ENCODE measurements at regions not wholly inside any gene's neighbourhood (a gene's known extent, or its start where the extent isn't known, plus 50 kb on each side); places are given as distances from the start of the nearest gene placed in this dataset.
"Not testable (repeated sequence)": the region's sequence is repeated elsewhere in the genome, so short reads cannot be mapped to it uniquely, and the experiment has no call there.

GRCh38 chr1:118298397-118298796, 113.4 kb upstream of the SPAG17 start:
- Mint-ChIP-seq H3K27ac (no peak overlapping the region), H3K4me3 (no peak overlapping the region), H3K36me3 (no peaks in the 10 kb centered on the region), H3K4me1 (no peaks in the 10 kb centered on the region), H3K27me3 (peaks cover 0 to 6% (median 0%) of the 10 kb centered on the region in 3 donors), H3K9me3 (peaks cover 0 to 2% (median 0%) of the 10 kb centered on the region in 7 donors)
- ATAC-seq (ENCODE audit: low read depth in 2 of 2) (no peak), DNase-seq (no peak)

GRCh38 chr1:118297521-118297920, 112.5 kb upstream of the SPAG17 start:
- DNase-seq (no peak), ATAC-seq (ENCODE audit: low read depth in 2 of 2) (no peak)
- H3K4me3 Mint-ChIP-seq, result no peak overlapping the region
- peaks cover 0 to 6% (median 0%) of the 10 kb centered on the region in 3 donors for H3K27me3 Mint-ChIP-seq
- no peak overlapping the region for H3K27ac Mint-ChIP-seq
- no peaks in the 10 kb centered on the region for H3K4me1 Mint-ChIP-seq
- H3K36me3 Mint-ChIP-seq, result no peaks in the 10 kb centered on the region
- H3K9me3 Mint-ChIP-seq, result peaks cover 0 to 2% (median 0%) of the 10 kb centered on the region in 7 donors

- H3K4me1 Mint-ChIP-seq, result no peaks in the 10 kb centered on the region
- ATAC-seq (ENCODE audit: low read depth in 2 of 2) (no peak), DNase-seq (no peak)
- no peaks in the 10 kb centered on the region for H3K36me3 Mint-ChIP-seq
- no peak overlapping the region for H3K27ac Mint-ChIP-seq
- H3K27me3 Mint-ChIP-seq, result peaks cover 0 to 6% (median 0%) of the 10 kb centered on the region in 3 donors
- H3K4me3 Mint-ChIP-seq, result no peak overlapping the region
- peaks cover 0 to 2% (median 0%) of the 10 kb centered on the region in 7 donors for H3K9me3 Mint-ChIP-seq
Measured at GRCh38 chr1:118294875-118295642, 110.0 kb upstream of the SPAG17 start.

DNA sequence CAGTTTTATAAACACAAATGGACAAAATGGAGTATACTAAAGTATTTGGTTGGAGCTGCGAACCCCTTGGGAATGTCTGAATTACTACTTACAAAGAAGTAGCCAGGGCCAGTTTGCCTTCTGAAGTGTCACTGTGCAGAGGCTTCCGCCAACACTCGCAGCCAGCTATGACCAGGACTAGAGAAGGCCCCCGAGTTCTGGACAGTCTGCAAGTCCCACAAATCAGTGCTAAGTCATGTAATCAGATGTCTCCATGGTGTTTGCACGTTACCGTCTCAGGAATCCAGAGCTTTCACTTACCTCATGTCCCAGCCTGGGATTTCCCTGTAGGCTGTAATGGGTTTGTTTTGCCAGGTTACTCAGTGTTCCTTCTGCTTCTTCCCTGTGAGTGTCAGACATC, 106.6 kb upstream of the SPAG17 start:
- DNase-seq (no peak), ATAC-seq (ENCODE audit: low read depth in 2 of 2) (no peak)
- Mint-ChIP-seq H3K4me3 (no peak overlapping the region), H3K4me1 (no peaks in the 10 kb centered on the region), H3K27ac (no peak overlapping the region), H3K27me3 (no peaks in the 10 kb centered on the region), H3K36me3 (no peaks in the 10 kb centered on the region), H3K9me3 (peaks cover 0 to 7% (median 0%) of the 10 kb centered on the region in 7 donors)

DNA sequence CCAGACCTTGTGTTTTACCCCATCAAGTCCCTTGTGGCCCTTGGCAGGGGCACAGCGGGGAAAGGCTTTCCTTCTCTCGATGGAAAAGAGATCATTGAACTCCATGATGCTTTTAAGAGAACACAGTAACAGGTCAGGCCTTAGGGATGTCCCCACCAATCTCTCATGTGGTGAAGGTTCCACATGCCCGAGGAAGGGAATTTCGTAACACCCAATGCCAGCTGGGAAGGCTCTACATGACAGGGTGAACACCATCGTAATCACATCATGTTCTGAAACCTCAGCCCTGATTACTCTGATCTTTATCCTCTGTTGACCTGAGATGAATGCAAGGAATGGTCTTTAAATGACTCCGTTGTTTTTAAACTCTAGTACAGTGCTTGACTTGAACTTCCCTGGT, 105.5 kb upstream of the SPAG17 start:
- H3K27ac Mint-ChIP-seq, result no peak overlapping the region
- no peak for ATAC-seq (ENCODE audit: low read depth in 2 of 2)
- no peak for DNase-seq
- H3K36me3 Mint-ChIP-seq, result no peaks in the 10 kb centered on the region
- H3K4me3 Mint-ChIP-seq, result no peak overlapping the region
- peaks cover 0 to 7% (median 0%) of the 10 kb centered on the region in 7 donors for H3K9me3 Mint-ChIP-seq
- H3K4me1 Mint-ChIP-seq, result no peaks in the 10 kb centered on the region
- H3K27me3 Mint-ChIP-seq, result no peaks in the 10 kb centered on the region

- ATAC-seq (ENCODE audit: low read depth in 2 of 2), result no peak
- H3K9me3 Mint-ChIP-seq, result peaks cover 0 to 7% (median 0%) of the 10 kb centered on the region in 7 donors
- H3K27me3 Mint-ChIP-seq, result no peaks in the 10 kb centered on the region
- H3K27ac Mint-ChIP-seq, result no peak overlapping the region
- H3K36me3 Mint-ChIP-seq, result no peaks in the 10 kb centered on the region
- no peaks in the 10 kb centered on the region for H3K4me1 Mint-ChIP-seq
- DNase-seq, result no peak
- no peak overlapping the region for H3K4me3 Mint-ChIP-seq
Measured at GRCh38 chr1:118290046-118290445, 105.0 kb upstream of the SPAG17 start.

DNA sequence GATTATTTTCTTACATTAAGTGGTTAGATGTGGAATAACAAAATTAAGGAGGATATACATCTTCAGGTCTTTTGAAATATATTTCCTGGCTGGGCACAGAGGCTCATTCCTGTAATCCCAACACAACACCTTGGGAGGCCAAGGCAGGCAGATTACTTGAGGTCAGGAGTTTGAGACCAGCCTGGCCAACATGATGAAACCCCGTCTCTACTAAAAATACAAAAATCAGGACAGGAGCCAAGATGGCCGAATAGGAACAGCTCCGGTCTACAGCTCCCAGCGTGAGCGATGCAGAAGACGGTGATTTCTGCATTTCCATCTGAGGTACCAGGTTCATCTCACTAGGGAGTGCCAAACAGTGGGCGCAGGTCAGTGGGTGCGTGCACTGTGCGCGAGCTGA, 95.6 kb upstream of the SPAG17 start:
- H3K4me3 Mint-ChIP-seq; DNase-seq; H3K27ac Mint-ChIP-seq; H3K36me3 Mint-ChIP-seq; ATAC-seq (ENCODE audit: low read depth in 2 of 2); H3K27me3 Mint-ChIP-seq; H3K4me1 Mint-ChIP-seq: not testable (repeated sequence)
- H3K9me3 Mint-ChIP-seq, result peaks cover 2 to 14% (median 8%) of the 10 kb centered on the region in 7 donors

DNA sequence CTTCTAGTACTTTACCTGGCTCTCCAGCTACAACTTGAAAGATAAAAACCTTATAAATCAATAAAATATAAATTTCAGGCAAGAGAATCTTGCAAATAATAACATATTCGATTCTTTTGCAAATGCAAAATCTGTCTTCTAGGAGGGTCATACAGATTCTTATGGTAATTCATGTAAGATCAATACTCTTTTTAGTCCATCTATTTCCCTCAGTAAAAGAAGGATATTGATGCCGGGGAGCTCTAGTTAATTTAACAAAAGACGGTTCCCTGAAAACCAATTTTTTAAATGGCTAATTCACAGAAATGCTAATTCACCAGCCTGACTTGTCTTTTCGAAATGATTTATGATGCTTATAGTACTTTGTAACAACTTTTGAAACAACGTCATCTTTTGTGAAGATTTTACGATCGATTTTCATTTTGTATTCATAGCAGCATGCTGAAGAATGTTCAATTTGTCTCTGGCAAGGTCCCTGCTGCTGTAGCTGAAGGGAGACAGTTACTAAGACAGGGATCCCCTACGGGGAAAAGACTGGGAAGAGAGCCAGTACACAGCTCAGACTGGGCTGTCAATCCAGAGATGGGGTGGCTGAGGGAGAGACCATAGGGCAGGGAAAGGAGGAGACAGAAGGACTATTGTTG, 90.6 kb upstream of the SPAG17 start:
- Mint-ChIP-seq H3K9me3 (peaks cover 3 to 14% (median 8%) of the 10 kb centered on the region in 7 donors), H3K36me3 (no peaks in the 10 kb centered on the region)
- ATAC-seq (ENCODE audit: low read depth in 2 of 2), result no peak

GRCh38 chr1:118272884-118273283, 87.9 kb upstream of the SPAG17 start:
- H3K4me1 Mint-ChIP-seq, result no peaks in the 10 kb centered on the region
- H3K4me3 Mint-ChIP-seq, result no peak overlapping the region
- no peak overlapping the region for H3K27ac Mint-ChIP-seq
- peaks cover 2 to 8% (median 6%) of the 10 kb centered on the region in 7 donors for H3K9me3 Mint-ChIP-seq
- ATAC-seq (ENCODE audit: low read depth in 2 of 2), result no peak
- no peaks in the 10 kb centered on the region for H3K36me3 Mint-ChIP-seq
- no peak for DNase-seq
- H3K27me3 Mint-ChIP-seq, result no peaks in the 10 kb centered on the region

More for the DNA sequence above, 90.6 kb upstream of the SPAG17 start:
- DNase-seq, result no peak
- H3K27me3 Mint-ChIP-seq, result no peaks in the 10 kb centered on the region
- no peaks in the 10 kb centered on the region for H3K4me1 Mint-ChIP-seq
- no peak overlapping the region for H3K27ac Mint-ChIP-seq
- H3K4me3 Mint-ChIP-seq, result no peak overlapping the region

GRCh38 chr1:118271883-118272282, 86.9 kb upstream of the SPAG17 start:
- H3K4me1 Mint-ChIP-seq, result no peaks in the 10 kb centered on the region
- H3K4me3 Mint-ChIP-seq, result no peak overlapping the region
- no peaks in the 10 kb centered on the region for H3K27me3 Mint-ChIP-seq
- H3K36me3 Mint-ChIP-seq, result no peaks in the 10 kb centered on the region
- DNase-seq, result no peak
- no peak overlapping the region for H3K27ac Mint-ChIP-seq
- ATAC-seq (ENCODE audit: low read depth in 2 of 2), result no peak
- peaks cover 0 to 5% (median 2%) of the 10 kb centered on the region in 7 donors for H3K9me3 Mint-ChIP-seq

DNA sequence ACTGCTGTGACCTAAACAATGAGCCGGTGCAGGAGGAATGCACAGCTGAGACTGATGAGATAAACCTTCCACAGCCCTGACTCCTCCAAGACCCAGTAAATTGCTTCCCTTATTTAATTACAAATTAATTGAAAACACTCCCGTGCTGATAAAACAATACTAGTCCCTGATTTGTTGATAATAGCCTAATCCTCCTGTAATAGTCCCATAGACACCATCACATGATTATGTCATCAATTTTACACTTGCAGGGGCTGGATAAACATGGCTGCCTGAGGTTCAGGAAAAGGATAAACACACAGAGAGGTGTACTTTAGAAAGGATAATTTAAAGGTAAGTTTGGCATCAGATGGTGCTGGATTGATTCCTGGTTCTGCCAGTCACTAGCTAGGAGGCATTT, 84.6 kb upstream of the SPAG17 start:
- Mint-ChIP-seq H3K4me1 (no peaks in the 10 kb centered on the region), H3K36me3 (no peaks in the 10 kb centered on the region), H3K9me3 (peaks cover 0 to 5% (median 0%) of the 10 kb centered on the region in 7 donors), H3K27ac (no peak overlapping the region), H3K4me3 (no peak overlapping the region), H3K27me3 (no peaks in the 10 kb centered on the region)
- ATAC-seq (ENCODE audit: low read depth in 2 of 2) (no peak), DNase-seq (no peak)

DNA sequence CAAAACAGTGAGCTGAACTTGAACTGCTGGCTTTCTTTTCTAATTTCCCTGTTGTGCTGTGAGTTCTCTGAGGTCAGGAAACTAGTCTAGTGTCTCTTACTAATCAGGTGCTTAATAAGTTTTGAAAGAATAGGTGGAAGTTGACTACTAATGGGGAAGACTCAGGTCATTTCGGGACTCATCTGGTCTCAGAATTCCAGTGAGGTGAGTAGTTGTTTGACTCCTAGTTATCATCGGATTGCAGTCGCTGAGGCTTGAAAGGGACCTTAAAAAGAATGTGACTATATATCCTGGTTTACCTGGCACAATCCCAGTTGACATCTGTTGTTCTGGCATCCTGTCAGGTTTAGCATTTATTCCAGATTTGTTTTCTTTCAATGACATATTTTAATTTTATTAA, 81.4 kb upstream of the SPAG17 start:
- no peak for DNase-seq
- no peak overlapping the region for H3K4me3 Mint-ChIP-seq
- peaks cover 0 to 4% (median 0%) of the 10 kb centered on the region in 7 donors for H3K9me3 Mint-ChIP-seq
- H3K27me3 Mint-ChIP-seq, result no peaks in the 10 kb centered on the region
- ATAC-seq (ENCODE audit: low read depth in 2 of 2), result no peak
- no peaks in the 10 kb centered on the region for H3K36me3 Mint-ChIP-seq
- no peak overlapping the region for H3K27ac Mint-ChIP-seq
- H3K4me1 Mint-ChIP-seq, result no peaks in the 10 kb centered on the region

DNA sequence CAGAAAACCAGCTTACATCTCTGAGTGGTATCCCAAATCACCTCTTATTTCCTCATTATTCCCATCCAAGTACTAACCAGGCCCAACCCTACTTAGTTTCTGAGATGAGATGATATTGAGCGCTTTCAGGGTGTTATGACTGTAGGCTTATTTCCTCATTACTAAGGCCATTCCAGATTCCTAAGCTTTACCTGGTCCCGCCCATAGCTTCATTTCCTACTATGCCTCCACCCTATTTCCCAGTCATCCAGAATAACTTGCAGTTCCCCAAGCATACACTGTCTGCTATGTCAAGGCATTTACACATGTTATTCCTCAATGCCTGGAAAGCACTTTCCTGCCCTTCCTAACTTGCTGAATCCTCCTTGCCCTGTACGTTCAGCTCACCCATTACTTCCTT, 79.3 kb upstream of the SPAG17 start:
- Mint-ChIP-seq H3K4me1 (no peaks in the 10 kb centered on the region), H3K9me3 (peaks cover 0 to 8% (median 0%) of the 10 kb centered on the region in 7 donors), H3K27me3 (no peaks in the 10 kb centered on the region), H3K27ac (no peak overlapping the region), H3K36me3 (no peaks in the 10 kb centered on the region), H3K4me3 (no peak overlapping the region)
- ATAC-seq (ENCODE audit: low read depth in 2 of 2) (no peak), DNase-seq (no peak)

DNA sequence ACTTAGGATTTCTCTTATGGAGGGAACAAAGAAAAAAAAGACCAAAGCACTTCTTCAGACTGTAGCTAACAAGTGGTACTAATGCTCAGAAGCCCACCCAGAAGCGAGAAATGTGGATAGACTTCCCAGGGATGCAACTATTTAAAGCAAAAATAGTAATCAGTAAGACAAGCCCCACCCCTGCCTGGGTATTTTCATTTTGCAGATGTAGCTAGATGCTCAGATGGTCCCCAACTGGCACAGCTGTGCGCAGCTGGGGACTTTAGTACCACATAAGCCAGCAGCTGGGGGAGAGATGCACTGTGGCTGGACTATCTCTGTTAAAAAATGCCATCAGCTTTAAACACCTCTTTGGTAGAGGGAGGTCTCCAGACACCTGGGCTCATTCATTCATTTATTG, 77.8 kb upstream of the SPAG17 start:
- Mint-ChIP-seq H3K27me3 (no peaks in the 10 kb centered on the region), H3K27ac (no peak overlapping the region), H3K4me3 (no peak overlapping the region), H3K4me1 (no peaks in the 10 kb centered on the region), H3K36me3 (no peaks in the 10 kb centered on the region), H3K9me3 (peaks cover 0 to 11% (median 2%) of the 10 kb centered on the region in 7 donors)
- DNase-seq (no peak), ATAC-seq (ENCODE audit: low read depth in 2 of 2) (no peak)

Data from naive B cell (primary cell).